Stimulated activated CD4-positive, alpha-beta T cell treated with anti-CD3 and anti-CD28 coated beads, Interleukin-15, amount 100 ng/mL, for 1 hour (primary cell): ENCODE measurements at regions not wholly inside any gene's neighbourhood (a gene's known extent, or its start where the extent isn't known, plus 50 kb on each side); places are given as distances from the start of the nearest gene placed in this dataset.
A peak's percentile ranks its signal among the peaks of the same experiment; 100 is the strongest.
"Not testable (repeated sequence)": the region's sequence is repeated elsewhere in the genome, so short reads cannot be mapped to it uniquely, and the experiment has no call there.

Experiments used
- DNase-seq, 2 donors: peaks; one replicate each; pipeline ENCODE4 v3.0.0-alpha.2; 2020; ENCODE audit warnings: low read depth in 1 of 2, low spot score in 1 of 2

DNA sequence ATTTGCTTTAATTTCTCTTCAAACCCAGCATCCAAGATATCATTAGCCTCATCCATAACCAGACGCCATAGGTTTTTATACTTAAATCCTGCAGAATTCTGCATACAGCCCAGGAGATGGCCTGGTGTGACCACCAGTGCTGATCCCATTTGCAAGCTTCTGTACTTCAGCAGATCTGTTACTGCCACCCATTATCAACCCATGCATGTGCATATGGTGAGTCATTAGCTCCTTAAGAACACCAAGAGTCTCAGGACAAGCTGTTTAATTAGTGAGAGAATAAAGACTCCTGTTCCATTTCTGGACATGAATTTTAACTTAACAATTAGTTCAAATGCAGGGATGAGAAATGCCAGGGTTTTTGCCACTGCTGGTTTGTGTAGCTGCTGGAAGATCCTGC lies 110.7 kb upstream of the TANK start:
- DNase-seq: no peak

DNA sequence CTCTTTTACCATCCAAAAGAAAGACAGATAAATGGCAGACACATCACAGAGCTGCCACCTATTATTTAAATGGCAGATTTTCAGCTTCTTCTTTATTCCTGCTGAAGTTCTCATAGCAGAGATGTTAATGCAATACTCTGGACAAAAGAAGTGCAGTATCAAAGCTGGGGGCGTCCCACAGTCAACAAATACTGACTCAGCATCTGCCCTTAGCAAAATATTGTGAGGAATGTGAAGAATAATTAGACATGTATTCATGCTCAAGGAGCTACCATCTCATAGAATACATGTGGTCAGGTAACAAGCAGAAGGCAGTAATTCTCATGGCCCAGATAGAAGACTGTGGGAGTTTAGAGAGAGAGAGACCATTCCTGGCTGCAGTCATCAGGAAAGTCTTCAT lies 108.0 kb upstream of the TANK start:
- no peak for DNase-seq

DNA sequence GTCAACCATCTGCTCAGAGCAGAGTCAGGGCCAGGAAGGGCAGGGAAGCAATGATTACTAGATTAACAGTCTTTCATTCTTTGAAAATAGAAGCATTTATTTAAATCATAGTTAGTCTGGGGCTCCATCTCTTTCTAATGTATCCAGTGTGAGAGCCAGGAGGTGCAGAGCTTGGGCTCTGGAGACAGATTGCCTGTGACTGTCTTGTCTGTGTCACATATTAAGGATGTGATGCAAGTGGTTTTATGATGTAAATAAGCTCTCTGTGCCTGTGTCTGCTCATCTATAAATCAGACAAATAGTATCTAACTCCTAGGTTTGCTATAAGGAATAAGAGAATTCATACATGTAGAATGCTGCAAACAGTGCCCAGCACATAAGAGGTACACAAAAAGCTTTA lies 104.9 kb upstream of the TANK start:
- no peak for DNase-seq

DNA sequence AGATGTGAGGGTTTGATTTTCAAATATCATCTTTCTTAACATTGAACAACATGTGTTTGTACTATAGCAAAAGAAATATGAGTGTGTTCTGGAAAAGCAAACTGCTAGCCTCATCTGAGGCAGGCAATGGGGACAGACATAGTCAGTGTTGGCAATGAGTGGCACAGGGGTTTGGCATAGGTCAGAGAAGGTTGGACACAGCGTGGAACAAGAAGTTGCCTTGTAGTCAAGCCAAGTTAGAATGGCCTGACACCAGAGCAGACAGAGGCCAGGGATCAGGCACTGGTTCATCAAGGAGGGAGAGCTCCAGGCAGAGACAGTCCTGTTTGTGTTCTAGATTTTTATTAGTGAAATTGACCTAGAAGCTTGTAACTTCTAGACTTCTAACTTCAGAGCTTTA lies 100.8 kb upstream of the TANK start:
- no peak for DNase-seq

DNA sequence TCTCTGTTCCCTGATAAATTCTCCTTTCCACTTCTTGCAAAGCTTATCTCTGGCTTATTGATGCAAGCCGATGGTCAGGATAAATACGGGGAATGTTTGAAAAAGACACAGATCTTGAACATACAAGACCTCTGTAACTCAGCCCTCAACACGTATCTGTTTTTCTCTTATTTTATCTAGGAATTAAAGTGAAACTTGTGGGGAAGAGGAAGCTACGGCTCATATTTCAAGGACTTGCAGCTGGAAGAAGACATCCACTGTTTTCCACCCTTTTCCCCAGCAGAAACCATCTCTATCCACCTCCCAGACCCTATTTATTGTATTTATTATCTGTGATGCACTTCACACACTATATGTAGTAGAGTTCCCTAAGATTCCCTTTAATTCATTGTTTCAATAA lies 98.4 kb upstream of the TANK start:
- DNase-seq: no peak

DNA sequence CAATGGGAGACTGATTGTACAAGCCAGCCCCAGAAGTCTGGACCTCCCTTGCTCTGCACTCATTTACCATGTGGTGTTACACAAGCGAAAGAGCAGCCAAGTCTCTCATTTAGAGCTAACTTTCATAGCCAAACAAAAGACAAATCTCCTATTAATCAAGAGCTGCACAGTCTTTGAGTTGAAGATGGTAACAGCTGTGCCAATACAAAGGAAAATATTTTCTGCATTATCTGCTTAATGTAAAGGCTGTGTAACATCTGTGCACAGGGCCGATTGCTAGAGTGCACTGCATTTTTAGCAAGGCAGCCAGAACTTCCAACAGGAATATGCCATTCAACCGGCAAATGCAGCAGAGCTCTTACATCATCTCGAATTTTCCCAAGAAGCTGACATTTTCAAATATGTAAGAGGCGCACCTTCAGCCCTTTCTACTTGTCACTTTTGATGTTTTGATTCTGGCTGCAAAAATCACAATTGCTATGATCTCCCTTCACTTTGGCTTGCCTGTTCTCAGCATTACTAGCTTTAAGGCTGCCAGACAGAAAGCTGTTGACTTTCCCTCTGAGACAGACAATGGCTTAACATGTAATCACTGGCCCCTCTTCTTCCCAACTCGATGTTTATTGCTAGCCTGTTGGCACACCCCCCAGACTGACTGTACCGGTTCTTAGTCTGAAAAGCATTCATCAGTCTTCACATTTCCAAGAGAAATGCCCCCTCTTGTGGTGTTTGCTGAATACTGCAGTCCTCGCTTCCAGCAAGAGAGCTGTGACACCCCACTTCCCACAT lies 96.9 kb upstream of the TANK start:
- DNase-seq: peak; percentile 14 to 26

DNA sequence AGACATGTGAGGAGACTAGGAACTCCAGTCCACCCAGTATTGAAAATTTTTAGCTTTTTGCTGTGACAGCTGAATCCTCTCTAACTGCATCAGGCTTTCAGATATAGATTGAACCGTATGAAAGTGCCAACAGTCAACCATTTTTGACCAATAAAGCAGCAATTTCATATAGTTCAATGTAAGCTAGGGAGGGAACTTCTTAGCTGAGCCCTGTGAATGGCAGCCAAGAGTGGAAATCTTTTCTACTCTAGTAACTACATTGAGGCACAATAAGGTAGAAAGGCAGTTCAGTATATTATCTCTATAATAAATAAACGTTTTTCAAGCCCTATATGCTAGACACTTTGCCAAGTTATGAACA lies 96.3 kb upstream of the TANK start:
- DNase-seq: no peak

DNA sequence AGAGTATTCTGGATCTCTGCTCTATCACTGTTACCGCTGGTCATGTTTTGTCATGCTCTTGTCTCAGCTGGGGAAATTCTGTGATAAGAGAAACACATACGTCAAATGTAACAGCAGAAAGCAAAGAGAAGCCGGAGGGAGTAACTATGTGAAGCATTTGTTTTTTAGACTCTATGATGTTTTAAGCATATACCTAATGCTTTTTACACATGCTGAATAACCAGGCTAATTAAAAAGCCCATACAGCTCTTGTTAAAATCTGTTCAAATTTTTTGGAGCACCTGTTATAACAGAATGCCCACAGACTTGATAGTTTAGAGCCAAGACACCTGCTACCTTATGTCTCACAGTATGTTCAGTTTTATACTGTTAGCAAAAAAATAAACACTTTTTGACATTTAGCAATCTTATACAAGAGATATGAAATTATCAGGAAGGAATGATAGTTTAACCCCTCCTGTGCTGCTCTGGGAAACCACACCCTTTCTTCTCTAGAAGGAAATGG lies 92.3 kb upstream of the TANK start:
- no peak for DNase-seq

DNA sequence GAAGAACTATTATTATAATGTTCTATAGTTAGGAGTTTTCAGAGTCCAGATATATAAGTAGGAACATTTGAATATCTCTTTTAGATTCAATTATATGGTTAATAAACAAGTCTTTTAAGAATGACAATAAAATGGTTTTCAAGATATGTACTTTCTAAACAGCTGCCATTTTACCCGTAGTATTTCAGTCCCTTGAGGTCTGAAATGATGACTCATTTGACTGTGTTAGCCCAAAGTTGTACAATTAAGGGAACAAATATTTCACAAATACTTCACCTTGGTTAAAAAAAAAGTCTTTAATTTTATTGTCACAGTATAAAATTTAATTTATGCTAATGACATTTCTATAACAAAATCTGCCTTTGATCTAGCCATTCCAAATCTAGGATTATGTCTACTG lies 91.6 kb upstream of the TANK start:
- no peak for DNase-seq

DNA sequence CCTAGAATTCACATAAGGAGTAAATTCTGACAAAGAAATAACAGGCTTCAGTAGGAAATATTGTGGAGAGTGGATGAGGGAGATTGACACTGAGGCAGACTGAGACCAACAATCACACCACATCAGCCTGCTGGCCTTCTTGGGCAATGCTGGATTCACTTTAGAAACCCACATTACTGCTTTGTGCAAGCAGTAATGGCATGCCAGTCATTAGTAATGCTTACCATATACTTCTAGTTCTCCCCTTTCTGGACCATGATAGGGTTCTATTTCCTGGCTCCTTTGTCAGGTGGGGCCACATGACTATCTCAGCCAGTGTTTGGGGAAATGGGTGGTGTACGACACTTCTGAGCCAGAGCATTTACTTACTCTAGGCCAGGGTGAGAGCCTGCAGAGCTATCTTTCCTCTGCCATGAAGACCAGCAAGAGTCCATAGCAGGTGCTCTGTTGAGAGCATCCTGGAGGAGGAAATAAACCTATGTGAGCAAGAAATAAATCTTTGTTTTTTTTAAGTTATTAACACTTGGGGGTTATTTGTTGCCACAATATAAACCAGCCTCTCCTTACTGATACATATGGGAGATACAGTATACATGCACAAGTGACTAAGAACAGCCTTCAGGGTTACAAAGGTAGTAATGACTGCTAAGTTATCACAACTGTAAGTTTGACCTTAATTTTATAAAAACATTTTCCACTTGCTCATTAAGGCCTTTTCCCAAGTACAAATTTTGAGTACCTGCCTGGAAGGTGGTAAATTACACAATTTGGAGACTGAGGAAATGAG lies 89.3 kb upstream of the TANK start:
- DNase-seq: no peak

DNA sequence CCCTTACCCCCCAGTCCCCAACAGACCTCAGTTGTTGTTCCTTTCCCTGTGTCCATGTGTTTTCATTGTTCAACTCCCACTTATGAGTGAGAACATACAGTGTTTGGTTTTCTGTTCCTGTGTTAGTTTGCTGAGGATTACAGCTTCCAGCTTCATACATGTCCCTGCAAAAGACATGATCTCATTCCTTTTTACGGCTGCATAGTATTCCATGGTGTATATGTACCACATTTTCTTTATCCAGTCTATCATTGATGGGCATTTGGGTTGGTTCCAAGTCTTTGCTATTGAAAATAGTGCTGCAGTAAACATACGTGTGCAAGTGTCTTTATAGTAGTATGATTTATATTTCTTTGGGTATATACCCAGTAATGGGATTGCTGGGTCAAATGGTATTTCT lies 87.8 kb upstream of the TANK start:
- not testable (repeated sequence) for DNase-seq

DNA sequence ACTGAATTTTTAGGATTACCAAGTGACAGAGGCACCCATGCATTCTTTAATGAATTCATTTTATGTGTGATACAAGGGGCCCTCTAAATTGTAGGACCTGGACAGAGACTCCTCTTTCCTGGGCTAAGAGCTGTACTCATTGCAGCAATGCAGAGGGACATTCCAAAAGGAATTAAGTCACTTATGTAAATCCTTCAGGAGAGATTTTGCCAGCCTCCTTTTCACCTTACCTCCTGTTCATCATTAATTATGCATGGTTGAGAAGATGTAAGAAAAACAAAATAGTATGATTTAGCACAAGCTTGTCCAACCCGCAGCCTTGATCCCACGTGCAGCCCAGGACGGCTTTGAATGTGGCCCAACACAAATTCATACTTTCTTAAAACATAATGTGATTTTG lies 84.5 kb upstream of the TANK start:
- no peak for DNase-seq

DNA sequence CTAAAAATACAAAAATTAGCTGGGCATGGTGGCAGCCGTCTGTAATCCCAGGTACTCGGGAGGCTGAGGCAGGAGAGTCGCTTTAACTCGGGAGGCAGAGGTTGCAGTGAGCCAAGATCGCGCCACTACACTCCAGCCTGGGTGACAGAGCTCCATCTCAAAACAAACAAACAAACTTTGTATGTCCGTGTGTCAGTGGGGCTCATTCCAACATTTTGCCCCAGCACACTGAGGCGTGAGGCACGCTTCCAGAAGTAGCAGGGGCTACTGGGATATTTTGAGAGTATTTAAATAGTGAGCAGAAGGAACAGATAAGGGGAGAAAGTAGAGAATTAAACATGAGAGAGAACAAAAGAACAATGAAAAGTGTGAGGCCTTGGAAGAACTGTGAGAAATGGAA lies 83.3 kb upstream of the TANK start:
- no peak for DNase-seq

DNA sequence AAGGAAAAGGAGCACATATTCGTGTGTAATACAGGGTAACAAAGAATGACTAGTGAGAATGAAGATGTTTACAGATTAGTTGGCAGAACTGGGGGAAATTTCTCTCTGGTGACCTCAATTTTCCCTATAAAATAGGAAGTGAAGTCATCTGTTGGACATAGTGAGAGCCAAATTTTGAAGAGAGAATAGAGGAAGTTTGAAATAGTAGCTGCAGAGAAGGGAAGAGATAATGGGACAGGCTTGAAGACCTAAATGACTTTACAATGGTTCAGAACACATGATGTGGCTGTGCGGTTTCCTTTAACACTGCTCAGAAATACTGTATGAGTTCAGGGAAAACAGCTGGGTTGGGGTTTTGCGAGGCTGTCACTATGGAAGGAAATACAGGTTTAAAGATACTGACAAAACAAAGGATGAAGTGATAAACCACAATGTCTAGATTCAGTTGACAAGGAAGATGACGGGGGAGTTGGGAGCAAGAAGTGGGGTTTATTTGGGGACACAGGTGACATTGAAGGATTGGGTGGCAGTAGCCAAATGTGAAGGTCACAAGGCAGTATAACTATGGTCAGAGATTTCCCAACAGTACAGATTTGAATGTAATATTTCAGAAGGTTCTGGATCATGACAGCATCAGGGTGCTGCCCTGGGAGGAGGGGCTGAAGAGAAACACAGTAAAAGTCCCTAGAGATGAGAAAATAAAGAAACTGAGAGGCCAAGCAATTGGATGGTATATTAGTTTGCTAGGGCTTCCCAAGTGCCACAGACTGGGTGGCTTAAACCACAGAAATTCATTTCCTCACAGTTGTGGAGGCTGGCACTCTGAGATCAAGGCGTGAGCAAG lies 82.6 kb upstream of the TANK start:
- DNase-seq: peak; percentile 6 to 21

DNA sequence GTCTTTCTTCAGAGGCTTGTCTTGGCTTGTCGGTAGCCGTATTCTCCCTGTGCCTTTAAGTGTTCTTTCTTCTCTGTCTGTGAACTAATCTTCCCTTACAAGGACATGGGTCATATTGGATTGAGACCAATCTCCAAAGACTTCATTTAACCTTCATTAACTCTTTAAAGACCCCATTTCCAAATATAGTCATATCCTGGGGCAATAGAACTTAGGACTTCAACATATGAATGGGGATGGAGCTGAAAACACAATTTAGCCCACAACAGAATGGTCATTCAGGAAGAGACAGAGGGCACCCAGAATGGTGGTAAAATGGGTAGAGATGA lies 82.1 kb upstream of the TANK start:
- DNase-seq: no peak

DNA sequence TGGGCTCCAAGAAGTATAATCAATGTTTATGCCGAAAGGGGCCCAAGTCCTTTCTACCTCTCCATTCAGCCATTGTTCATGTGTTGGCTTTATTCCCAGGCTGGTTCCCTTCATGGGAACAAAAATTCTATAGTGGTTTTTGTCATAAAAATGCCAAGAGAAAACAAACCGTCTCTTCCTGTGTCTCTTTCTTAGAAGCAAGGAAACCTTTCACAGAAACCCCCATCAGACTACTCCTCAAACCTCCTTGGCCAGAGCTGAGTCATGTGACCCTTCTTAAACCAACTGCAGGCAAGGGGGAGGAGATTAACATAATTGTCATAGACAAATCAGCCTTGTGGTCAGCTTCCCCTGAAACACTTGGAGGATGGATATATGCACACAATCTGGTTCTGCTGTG lies 75.1 kb upstream of the TANK start:
- no peak for DNase-seq

DNA sequence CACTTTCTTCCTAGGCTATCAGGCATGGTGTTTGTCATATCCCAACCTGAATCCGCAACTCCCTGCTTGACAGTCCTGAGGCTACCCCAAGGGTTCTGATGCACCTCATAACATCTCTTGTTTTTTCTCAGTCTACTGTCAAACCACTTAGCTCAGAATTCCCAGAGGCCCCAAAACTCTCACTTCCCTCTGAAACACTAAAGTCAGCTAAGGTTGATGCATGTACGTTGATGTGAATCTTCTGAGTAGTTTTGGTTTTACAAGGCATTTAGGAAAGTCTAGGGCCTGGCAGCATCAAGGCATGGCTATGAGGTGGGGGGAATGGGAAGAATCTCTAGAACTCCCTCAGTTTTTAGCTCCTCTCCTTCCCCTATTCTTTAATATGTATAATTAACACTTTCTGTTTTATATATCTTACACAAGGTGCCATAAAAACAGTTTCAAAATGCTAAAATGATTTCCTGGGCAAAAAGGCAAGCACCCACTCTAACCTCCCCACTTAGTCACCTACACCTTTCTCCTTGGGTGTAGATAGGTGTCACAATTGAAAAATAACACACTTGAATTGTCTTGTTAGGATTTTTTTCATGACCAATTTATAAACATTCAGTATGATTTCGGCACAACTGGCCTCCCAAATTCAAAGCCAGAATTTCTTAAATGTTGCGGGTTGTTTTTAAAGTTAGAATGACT lies 71.4 kb upstream of the TANK start:
- DNase-seq: no peak

DNA sequence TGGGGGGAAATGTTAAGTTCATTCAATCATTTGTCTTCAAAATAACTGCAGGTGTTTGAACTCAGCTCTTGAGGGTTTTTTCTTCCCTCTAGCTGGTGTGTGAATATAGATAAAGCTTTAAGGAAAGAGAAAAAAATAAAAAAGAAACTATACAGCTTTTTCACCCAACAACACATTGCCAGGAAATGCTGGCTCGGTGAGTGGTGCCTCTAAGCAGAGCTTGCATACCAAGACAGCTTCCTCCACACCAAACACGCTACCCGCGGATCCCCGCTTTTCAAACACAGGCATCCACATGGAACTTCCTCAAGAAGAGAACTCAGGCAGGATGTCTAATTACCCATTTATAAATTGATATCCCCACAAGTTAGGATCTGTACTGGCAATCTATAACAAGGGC lies 69.8 kb upstream of the TANK start:
- no peak for DNase-seq

DNA sequence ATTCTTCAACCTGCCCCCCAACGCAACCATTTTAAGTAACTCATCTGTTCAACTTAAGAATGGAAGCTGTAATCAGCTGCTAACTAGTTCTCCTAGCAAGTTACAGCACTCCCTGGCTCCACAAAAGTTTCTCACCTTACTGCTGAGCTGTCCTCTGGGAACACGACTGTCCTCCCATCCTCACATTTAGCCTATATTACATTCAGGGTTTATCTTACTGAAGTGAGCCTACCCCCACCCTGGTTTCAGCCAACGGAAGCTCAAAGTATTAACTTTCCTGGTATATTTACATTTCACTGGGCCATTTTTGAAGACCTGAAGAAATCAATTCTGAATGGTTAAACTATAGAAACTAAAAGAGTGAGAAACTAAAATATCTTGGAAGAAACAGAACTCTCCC lies 64.9 kb upstream of the TANK start:
- no peak for DNase-seq

DNA sequence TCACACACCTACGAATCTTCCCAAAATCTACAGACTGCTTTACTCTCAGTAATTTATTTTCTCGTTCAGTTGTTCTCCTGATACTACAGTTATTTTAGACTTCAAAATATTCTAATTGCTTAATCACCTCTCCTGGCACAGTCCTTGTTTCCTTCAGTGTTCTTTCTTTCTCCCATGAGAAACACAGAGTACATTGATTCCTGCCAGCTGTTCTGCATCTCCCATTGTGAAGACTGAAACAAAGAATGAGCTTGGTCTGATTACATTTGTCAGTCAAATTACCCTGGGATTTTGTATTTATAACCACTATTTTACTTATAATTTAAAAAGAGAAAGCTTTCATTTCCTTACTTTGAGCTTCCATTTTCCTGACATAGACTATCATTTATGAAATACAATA lies 63.9 kb upstream of the TANK start:
- DNase-seq: no peak

DNA sequence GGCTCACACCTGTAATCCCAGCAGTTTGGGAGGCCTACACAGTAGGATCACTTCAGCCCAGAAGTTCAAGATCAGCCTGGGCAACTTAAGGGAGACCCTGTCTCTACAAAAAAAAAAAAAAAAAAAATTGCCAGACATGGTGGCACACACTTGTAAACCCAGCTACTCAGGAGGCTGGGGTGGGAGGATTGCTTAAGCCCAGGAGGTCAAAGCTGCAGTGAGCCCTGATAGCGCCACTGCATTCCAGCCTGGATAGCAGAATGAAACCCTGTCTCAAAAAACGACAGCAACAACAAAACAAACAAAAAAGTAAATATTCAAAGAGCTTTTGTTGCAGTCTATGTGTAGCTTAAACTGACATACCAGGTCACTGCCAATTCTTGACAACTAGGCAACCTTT lies 63.1 kb upstream of the TANK start:
- DNase-seq: no peak
